Activated naive CD8-positive, alpha-beta T cell treated with anti-CD3 and anti-CD28 coated beads, Interleukin-2, amount 50 U/mL, for 24 hours (primary cell): ENCODE measurements at regions not wholly inside any gene's neighbourhood (a gene's known extent, or its start where the extent isn't known, plus 50 kb on each side); places are given as distances from the start of the nearest gene placed in this dataset.
"Not testable (repeated sequence)": the region's sequence is repeated elsewhere in the genome, so short reads cannot be mapped to it uniquely, and the experiment has no call there.

Source experiments
- ATAC-seq: fragments of 150-1000 bp; cut with Tn5 transposase; one replicate; pipeline ENCODE4 v1.10.0; 2021
- DNase-seq: peaks from one replicate; pipeline ENCODE4 v3.0.0; 2021
- H3K27ac Mint-ChIP-seq: one replicate; pipeline ENCODE4 v1.8.0; 2021; ENCODE audit warnings: mild to moderate bottlenecking, mixed read lengths
- H3K27me3 Mint-ChIP-seq: one replicate; pipeline ENCODE4 v1.8.0; 2021; ENCODE audit warnings: mixed read lengths
- H3K36me3 Mint-ChIP-seq: one replicate; pipeline ENCODE4 v1.8.0; 2021; ENCODE audit warnings: low read depth, mixed read lengths
- H3K4me1 Mint-ChIP-seq: one replicate; pipeline ENCODE4 v1.8.0; 2021; ENCODE audit warnings: mixed read lengths
- H3K4me3 Mint-ChIP-seq: one replicate; pipeline ENCODE4 v1.8.0; 2021; ENCODE audit warnings: mild to moderate bottlenecking, moderate library complexity, mixed read lengths
- H3K9me3 Mint-ChIP-seq: one replicate; pipeline ENCODE4 v1.8.0; 2021; ENCODE audit warnings: mixed read lengths

- H3K4me3 Mint-ChIP-seq: no peak overlapping the region
- no peak for ATAC-seq
- no peak for DNase-seq
- no peaks in the 10 kb centered on the region for H3K27me3 Mint-ChIP-seq
- no peak overlapping the region for H3K27ac Mint-ChIP-seq
- H3K4me1 Mint-ChIP-seq: no peaks in the 10 kb centered on the region
- H3K36me3 Mint-ChIP-seq: no peaks in the 10 kb centered on the region
- peaks cover 4% of the 10 kb centered on the region for H3K9me3 Mint-ChIP-seq
Observed at GRCh38 chr2:53130441-53130943, 637.1 kb upstream of the CHAC2 start.

- peaks cover 4% of the 10 kb centered on the region for H3K9me3 Mint-ChIP-seq
- no peaks in the 10 kb centered on the region for H3K27me3 Mint-ChIP-seq
- DNase-seq: no peak
- no peak for ATAC-seq
- no peak overlapping the region for H3K4me3 Mint-ChIP-seq
- H3K27ac Mint-ChIP-seq: no peak overlapping the region
- H3K36me3 Mint-ChIP-seq: no peaks in the 10 kb centered on the region
- H3K4me1 Mint-ChIP-seq: no peaks in the 10 kb centered on the region
Observed at GRCh38 chr2:53129851-53130250, 637.8 kb upstream of the CHAC2 start.

GRCh38 chr2:53127061-53127650 is 640.4 kb upstream of the CHAC2 start:
- DNase-seq: no peak
- H3K36me3 Mint-ChIP-seq: no peaks in the 10 kb centered on the region
- no peak for ATAC-seq
- H3K4me1 Mint-ChIP-seq: no peaks in the 10 kb centered on the region
- H3K9me3 Mint-ChIP-seq: no peaks in the 10 kb centered on the region
- no peak overlapping the region for H3K4me3 Mint-ChIP-seq
- H3K27ac Mint-ChIP-seq: no peak overlapping the region
- H3K27me3 Mint-ChIP-seq: no peaks in the 10 kb centered on the region

- peaks cover 8% of the 10 kb centered on the region for H3K9me3 Mint-ChIP-seq
- no peaks in the 10 kb centered on the region for H3K36me3 Mint-ChIP-seq
- H3K4me1 Mint-ChIP-seq: no peaks in the 10 kb centered on the region
- no peak overlapping the region for H3K27ac Mint-ChIP-seq
- no peak overlapping the region for H3K4me3 Mint-ChIP-seq
- ATAC-seq (no peak), DNase-seq (no peak)
- no peaks in the 10 kb centered on the region for H3K27me3 Mint-ChIP-seq
Observed at GRCh38 chr2:53114991-53115390, 652.6 kb upstream of the CHAC2 start.

GRCh38 chr2:53114582-53114981 is 653.0 kb upstream of the CHAC2 start:
- Mint-ChIP-seq H3K4me1 (no peaks in the 10 kb centered on the region), H3K9me3 (peaks cover 8% of the 10 kb centered on the region), H3K27ac (no peak overlapping the region), H3K27me3 (no peaks in the 10 kb centered on the region), H3K4me3 (no peak overlapping the region), H3K36me3 (no peaks in the 10 kb centered on the region)
- no peak for DNase-seq
- ATAC-seq: no peak

GRCh38 chr2:53112408-53112807 is 655.2 kb upstream of the CHAC2 start:
- H3K9me3 Mint-ChIP-seq: peaks cover 16% of the 10 kb centered on the region
- H3K27me3 Mint-ChIP-seq, ATAC-seq, H3K4me1 Mint-ChIP-seq, DNase-seq, H3K36me3 Mint-ChIP-seq, H3K4me3 Mint-ChIP-seq, H3K27ac Mint-ChIP-seq: not testable (repeated sequence)

GRCh38 chr2:53111406-53111805 is 656.2 kb upstream of the CHAC2 start:
- Mint-ChIP-seq H3K9me3 (peaks cover 18% of the 10 kb centered on the region), H3K27me3 (no peaks in the 10 kb centered on the region), H3K27ac (no peak overlapping the region), H3K4me1 (no peaks in the 10 kb centered on the region), H3K36me3 (no peaks in the 10 kb centered on the region), H3K4me3 (no peak overlapping the region)
- ATAC-seq (no peak), DNase-seq (no peak)

GRCh38 chr2:53111004-53111403 is 656.6 kb upstream of the CHAC2 start:
- Mint-ChIP-seq H3K36me3 (no peaks in the 10 kb centered on the region), H3K4me1 (no peaks in the 10 kb centered on the region), H3K27ac (no peak overlapping the region), H3K4me3 (no peak overlapping the region), H3K9me3 (peaks cover 20% of the 10 kb centered on the region), H3K27me3 (no peaks in the 10 kb centered on the region)
- DNase-seq (no peak), ATAC-seq (no peak)

GRCh38 chr2:53108246-53108645 is 659.4 kb upstream of the CHAC2 start:
- ATAC-seq: no peak
- no peaks in the 10 kb centered on the region for H3K27me3 Mint-ChIP-seq

GRCh38 chr2:53104263-53104662 is 663.3 kb upstream of the CHAC2 start:
- ATAC-seq (no peak), DNase-seq (no peak)
- no peaks in the 10 kb centered on the region for H3K36me3 Mint-ChIP-seq
- no peak overlapping the region for H3K27ac Mint-ChIP-seq
- H3K4me1 Mint-ChIP-seq: no peaks in the 10 kb centered on the region
- no peak overlapping the region for H3K4me3 Mint-ChIP-seq
- peaks cover 14% of the 10 kb centered on the region for H3K9me3 Mint-ChIP-seq
- H3K27me3 Mint-ChIP-seq: no peaks in the 10 kb centered on the region

More at GRCh38 chr2:53108246-53108645, 659.4 kb upstream of the CHAC2 start:
- no peak overlapping the region for H3K4me3 Mint-ChIP-seq
- H3K4me1 Mint-ChIP-seq: no peaks in the 10 kb centered on the region
- peaks cover 19% of the 10 kb centered on the region for H3K9me3 Mint-ChIP-seq
- no peak for DNase-seq
- no peak overlapping the region for H3K27ac Mint-ChIP-seq
- no peaks in the 10 kb centered on the region for H3K36me3 Mint-ChIP-seq

GRCh38 chr2:53103679-53104078 is 663.9 kb upstream of the CHAC2 start:
- DNase-seq (no peak), ATAC-seq (no peak)
- Mint-ChIP-seq H3K9me3 (peaks cover 14% of the 10 kb centered on the region), H3K4me3 (no peak overlapping the region), H3K27me3 (no peaks in the 10 kb centered on the region), H3K36me3 (no peaks in the 10 kb centered on the region), H3K27ac (no peak overlapping the region), H3K4me1 (no peaks in the 10 kb centered on the region)

- no peak for DNase-seq
- no peaks in the 10 kb centered on the region for H3K4me1 Mint-ChIP-seq
- no peaks in the 10 kb centered on the region for H3K27me3 Mint-ChIP-seq
- no peaks in the 10 kb centered on the region for H3K36me3 Mint-ChIP-seq
- no peak overlapping the region for H3K4me3 Mint-ChIP-seq
- ATAC-seq: no peak
- H3K27ac Mint-ChIP-seq: no peak overlapping the region
- no peaks in the 10 kb centered on the region for H3K9me3 Mint-ChIP-seq
Observed at GRCh38 chr2:53098696-53099078, 668.9 kb upstream of the CHAC2 start.

GRCh38 chr2:53096351-53096750 is 671.3 kb upstream of the CHAC2 start:
- H3K27ac Mint-ChIP-seq: no peak overlapping the region
- no peaks in the 10 kb centered on the region for H3K27me3 Mint-ChIP-seq
- H3K4me3 Mint-ChIP-seq: no peak overlapping the region
- H3K4me1 Mint-ChIP-seq: no peaks in the 10 kb centered on the region
- DNase-seq: no peak
- no peak for ATAC-seq
- H3K9me3 Mint-ChIP-seq: no peaks in the 10 kb centered on the region
- H3K36me3 Mint-ChIP-seq: no peaks in the 10 kb centered on the region

- H3K4me3 Mint-ChIP-seq: no peak overlapping the region
- no peaks in the 10 kb centered on the region for H3K36me3 Mint-ChIP-seq
- H3K4me1 Mint-ChIP-seq: no peaks in the 10 kb centered on the region
- H3K27me3 Mint-ChIP-seq: no peaks in the 10 kb centered on the region
- ATAC-seq: no peak
- H3K9me3 Mint-ChIP-seq: no peaks in the 10 kb centered on the region
- no peak for DNase-seq
- no peak overlapping the region for H3K27ac Mint-ChIP-seq
Observed at GRCh38 chr2:53095664-53096063, 671.9 kb upstream of the CHAC2 start.

GRCh38 chr2:53095227-53095626 is 672.4 kb upstream of the CHAC2 start:
- DNase-seq (no peak), ATAC-seq (no peak)
- H3K27ac Mint-ChIP-seq: no peak overlapping the region
- no peaks in the 10 kb centered on the region for H3K27me3 Mint-ChIP-seq
- H3K9me3 Mint-ChIP-seq: no peaks in the 10 kb centered on the region
- H3K4me3 Mint-ChIP-seq: no peak overlapping the region
- H3K36me3 Mint-ChIP-seq: no peaks in the 10 kb centered on the region
- H3K4me1 Mint-ChIP-seq: no peaks in the 10 kb centered on the region

- H3K36me3 Mint-ChIP-seq: no peaks in the 10 kb centered on the region
- no peak overlapping the region for H3K4me3 Mint-ChIP-seq
- ATAC-seq (no peak), DNase-seq (no peak)
- no peaks in the 10 kb centered on the region for H3K27me3 Mint-ChIP-seq
- H3K9me3 Mint-ChIP-seq: no peaks in the 10 kb centered on the region
- no peaks in the 10 kb centered on the region for H3K4me1 Mint-ChIP-seq
- no peak overlapping the region for H3K27ac Mint-ChIP-seq
Observed at GRCh38 chr2:53093355-53093754, 674.2 kb upstream of the CHAC2 start.
